Midbrain (tissue), 1 donor: ENCODE measurements at regions not wholly inside any gene's neighbourhood (a gene's known extent, or its start where the extent isn't known, plus 50 kb on each side); places are given as distances from the start of the nearest gene placed in this dataset.

Experiments
- DNase-seq: peaks from one replicate; lab custom pipeline; 2025; lab: John Stamatoyannopoulos, UW

DNA sequence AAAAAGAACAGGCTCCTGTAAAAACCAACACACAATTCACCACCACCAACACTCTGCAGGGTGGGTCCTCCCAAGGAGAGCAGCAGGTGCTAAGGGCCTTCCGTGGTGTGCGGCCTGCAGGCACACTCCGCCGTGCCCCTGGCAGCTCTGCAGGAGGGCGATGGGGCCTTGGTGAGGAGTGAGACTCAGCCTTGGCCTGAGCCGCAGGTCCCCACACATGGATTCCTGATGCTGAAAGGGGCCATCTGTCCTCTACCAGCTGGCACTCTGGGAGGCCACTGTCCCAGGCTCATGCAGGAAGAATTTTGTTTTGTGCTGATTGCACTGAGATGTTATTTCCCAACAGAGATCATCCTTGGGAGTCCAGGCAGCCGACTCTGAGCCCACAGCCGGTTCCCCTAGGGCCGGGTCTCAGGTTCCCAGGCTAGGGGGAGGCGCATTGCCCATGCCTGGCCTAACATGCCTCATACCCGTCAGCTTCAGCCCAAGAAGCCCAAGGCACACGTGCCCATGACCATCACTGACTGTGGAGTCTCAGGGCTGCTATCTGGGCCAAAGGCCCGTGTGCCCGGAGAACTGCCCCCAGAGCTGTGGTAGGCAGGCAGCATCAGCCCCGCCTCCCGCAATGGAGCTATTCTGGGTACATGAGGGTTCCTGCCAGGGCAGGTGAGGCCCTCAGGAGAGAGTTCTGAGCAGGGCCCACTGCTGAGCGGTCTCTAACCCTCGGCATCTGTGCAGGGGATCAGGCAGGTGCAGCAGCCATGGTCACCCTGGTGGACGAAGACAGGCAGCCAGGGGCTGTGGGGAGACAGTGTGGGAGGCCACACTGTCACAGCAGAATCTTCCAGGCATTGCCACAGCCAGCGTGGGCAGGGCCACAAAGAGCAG lies 97.9 kb upstream of the ZNF469 start:
- DNase-seq, result no peak

DNA sequence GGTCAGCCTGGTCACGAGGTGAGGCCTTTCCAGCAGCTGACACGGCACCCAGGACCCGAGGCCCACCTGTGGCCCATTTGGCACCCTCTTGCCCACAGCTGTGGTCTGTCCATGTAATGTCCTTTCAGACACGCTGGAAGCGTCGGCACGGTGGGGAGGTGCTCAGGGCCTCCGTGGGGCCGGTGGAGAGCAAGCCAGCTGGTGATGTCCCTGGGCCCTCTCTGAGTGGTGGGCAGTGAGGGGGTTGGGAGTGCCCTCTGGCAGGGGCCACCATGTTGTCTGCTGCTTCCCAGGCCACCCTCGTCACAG lies 97.3 kb upstream of the ZNF469 start:
- no peak for DNase-seq

DNA sequence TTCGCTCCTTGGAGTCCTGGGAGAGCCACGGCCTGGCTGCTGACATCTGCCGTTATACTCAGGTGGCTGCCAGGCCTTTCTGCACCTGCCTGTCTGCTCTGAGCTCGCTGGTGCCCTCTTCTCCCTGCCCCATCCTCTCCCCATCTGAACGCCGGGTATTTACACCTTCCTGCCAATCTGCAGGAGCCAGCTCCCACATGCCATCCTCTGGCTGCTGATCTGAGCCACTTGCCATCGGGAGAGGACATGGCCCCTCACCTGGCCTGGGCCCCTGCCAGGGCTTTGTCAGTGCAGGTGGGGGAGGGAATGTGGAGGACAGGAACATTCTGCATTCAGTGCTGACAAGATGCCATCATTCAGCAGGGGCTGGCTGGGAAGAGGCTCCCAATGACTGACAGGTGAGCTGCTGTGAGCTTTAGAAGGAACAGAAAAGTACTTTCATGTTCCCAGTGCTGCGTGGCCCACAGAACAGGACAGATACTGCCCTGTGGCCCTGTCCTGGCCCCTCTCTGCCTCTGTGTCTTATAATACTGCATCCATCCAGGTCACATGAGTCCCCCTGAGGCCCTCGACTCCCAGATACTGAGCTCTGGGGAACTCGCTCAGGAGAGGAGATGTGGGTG lies 96.3 kb upstream of the ZNF469 start:
- DNase-seq, result no peak

DNA sequence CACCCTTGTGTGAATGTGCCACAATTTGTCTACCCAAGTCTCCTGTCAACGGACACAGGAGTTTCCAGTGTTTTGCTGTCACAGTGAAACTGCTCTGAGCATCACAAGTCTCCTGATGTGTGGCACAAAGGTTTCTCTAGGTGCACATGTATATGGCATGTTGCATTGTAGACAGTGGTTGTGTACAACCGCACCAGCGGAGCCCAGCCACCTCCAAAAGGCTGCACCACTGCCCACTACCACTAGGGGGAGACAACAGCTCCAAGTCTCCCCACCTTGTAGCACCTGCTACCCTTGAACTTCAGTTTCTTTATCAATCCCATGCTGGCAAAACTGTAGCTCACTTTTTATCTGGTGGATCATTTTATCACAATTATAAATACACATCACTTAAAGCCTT lies 95.5 kb upstream of the ZNF469 start:
- no peak for DNase-seq

- no peak for DNase-seq
Measured at GRCh38 chr16:88288303-88288702, 94.5 kb upstream of the ZNF469 start.

DNA sequence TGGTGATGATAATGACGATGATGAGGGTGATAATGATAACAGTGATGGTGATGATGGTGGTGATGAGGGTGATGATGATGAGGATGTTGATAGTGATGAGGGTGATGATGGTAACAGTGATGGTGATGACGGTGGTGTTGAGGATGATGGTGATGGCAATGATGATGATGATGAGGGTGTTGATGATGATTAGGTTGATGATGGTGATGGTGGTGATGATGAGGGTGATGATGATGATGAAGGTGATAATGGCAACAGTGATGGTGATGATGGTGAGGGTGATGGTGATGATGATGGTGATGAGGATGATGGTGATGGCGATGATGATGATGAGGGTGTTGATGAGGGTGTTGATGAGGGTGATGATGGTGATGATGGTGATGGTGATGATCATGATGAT lies 93.8 kb upstream of the ZNF469 start:
- no peak for DNase-seq

- DNase-seq, result no peak
Measured at GRCh38 chr16:88289561-88289960, 93.2 kb upstream of the ZNF469 start.

DNA sequence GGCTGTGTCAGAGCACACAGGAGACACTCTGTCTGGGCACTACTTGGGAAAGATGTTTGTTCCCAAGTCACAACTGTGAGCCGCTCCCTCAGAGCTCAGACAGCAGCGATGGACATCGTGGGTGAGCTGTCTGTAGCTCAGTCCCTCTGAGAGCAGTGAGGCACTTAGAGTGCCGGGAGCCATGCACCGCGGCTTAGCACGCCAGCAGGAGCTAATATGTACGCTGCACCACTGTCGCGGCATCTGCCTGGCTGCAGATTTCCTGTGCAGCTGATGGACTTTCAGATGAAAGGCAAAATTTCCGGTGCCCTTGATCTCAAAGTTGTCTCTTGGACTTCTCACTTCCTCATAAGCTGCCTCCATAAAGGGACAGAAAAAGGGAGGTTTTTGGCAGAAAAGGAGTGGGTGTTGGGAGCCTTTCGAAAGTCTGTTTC lies 92.8 kb upstream of the ZNF469 start:
- no peak for DNase-seq

DNA sequence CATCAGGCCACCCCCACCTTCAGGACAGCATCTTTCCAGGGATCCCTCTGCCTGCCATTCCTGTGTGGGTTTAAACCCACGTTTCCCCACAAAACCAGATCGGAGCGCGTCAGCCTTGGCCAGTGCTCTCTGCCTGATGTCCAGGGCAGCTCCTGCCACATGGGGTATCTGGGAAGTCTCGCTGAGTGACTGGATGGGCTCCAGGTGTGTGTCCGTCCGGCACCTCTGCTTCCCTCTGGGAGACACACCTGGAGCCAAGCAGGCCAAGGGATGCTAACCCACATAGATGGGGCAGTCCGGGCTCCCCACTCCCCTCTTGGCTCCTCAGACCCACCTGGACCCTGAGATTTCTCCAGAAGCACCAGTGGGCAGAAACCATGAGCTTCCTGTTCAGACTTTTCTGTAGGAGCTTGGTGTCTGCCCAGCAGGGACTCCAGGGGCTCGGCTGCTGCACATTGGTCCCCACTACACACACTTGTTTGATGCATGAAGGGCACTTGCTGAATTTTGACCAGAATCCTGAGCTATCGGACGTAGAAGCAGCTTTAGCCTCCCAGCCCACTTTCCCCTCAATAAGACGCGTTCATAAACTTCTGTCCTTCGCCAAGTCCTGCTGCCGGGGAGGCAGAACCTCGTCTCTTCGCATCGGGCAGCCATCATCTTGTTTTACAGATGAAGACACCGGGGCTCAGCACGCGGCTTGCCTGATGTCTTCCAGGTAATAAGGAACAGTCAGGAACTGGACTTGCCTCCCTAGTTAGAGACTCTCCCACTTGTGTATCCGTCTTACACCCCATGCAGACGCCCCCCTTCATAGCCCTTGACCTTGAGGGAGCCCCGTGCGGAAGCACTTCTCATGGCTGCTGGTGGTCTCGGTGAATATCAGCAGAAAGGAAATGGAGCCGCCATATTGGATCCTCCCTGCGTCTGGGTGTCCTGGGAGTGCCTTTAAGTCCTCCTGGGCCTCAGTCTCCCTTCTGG lies 91.6 kb upstream of the ZNF469 start:
- no peak for DNase-seq

DNA sequence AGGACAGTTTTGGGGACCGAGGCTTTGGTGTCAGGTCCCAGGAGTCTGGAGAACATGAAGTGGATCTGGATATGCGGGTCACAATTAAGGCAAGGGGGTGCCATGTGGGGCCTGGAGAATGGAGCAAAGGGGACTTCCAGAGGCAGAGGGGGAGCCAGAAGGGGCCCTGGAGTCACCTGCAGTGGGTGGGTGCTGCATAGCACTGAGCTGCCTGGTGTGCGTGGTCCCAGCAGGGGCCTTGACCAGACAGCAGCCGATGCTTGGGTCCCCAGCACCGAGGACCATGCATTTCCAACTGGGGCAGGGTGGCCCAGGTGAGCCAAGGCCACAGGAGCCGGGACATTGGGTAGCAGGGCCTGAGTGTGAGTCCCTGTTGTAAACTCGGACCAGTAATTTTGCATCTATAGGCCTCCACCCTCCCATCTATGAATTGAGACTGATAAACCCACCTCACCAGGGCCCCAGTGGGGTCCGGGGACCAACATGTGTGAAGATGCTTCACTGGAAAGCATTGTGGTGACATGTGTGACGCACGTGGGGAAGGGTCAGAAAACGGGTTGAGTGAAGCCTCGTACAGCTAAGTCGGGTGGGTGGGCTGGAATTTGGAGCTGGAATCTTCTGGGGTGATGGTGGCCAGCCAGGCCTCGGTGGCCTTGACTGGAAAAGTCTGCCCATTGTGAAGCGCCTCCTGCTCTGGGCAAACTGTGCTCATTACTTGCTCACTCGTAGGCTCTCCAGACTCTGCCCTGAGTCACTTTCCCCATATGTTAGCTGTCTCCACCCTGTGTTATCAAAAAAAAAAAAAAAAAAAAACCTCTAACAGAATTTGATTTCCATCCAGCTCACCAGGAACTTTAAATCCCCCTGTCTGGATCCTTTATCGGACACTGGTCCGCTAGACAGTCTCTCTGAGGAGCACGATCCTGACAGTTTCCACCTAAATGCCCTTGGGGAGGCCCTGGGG lies 90.5 kb upstream of the ZNF469 start:
- DNase-seq, result no peak

GRCh38 chr16:88293097-88293496 lies 89.7 kb upstream of the ZNF469 start:
- DNase-seq, result no peak

DNA sequence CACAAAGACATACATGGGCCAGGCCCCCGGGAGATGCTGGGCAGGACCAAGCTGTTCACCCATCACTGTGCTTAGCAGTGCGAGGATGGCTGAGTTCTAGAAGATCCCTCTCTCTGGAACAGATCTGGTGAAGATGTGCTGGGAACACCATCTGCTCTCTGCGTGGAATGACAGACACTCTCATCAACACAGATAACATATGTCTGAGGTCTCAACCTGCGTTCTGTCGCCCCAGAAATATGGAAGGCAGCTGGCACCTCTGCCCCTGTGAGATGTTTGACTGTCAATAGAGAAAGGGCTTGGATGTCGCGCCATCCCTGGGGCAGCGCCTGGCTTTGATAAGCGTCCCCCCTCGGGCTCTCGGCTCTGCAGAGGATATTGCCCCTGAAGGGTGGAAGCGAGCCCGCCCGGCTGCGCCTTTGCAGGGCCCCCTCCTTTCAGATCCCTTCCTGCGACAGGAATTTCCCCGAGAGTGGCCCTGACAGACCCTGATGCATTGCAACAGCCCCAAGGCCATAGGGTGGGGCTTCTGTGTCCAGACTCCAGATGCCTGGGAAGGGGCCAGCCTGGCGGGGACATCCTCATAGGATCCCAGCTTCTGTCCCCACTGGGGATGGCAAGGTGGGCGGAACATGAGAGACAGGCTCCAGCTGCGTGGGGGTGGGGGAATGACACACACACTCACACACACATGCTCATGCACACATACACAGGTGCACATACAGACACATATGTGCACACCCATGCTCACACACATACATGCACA lies 86.9 kb upstream of the ZNF469 start:
- DNase-seq, result no peak

GRCh38 chr16:88296437-88297177 lies 86.2 kb upstream of the ZNF469 start:
- DNase-seq, result no peak

DNA sequence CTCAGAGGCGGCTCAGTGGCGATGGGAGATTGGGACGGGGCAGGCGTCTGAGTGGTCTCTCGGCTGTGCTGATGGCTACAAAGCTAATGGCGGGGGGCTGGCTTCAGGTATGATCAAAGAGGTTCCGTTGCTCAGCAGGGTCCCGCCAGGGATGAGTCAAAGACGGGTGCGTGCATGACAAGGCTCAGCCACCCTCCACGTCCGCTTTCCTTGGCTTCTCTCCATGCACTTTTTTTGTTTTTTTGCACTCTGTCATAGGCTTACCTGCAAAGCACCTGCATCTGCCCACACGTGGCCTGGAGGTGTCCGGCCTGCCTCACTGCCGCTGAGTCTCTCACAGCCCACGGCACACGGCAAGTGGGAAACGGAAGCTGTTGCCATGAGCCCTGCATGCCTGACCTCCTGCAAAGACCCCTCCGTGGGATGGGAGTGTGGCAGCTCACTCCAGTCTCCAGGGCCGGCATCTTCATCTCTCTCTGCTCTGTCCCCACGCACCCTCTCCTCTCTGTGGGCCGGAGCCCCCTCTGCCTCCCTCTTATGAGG lies 85.5 kb upstream of the ZNF469 start:
- DNase-seq, result no peak

GRCh38 chr16:88298181-88298832 lies 84.5 kb upstream of the ZNF469 start:
- DNase-seq, result no peak

GRCh38 chr16:88298833-88299745 lies 83.7 kb upstream of the ZNF469 start:
- no peak for DNase-seq

GRCh38 chr16:88299751-88300462 lies 82.9 kb upstream of the ZNF469 start:
- no peak for DNase-seq
